ENCODE measurements at regions not wholly inside any gene's neighbourhood (a gene's known extent, or its start where the extent isn't known, plus 50 kb on each side); places are given as distances from the start of the nearest gene placed in this dataset.

GRCh38 chr3:67093305-67093704 is 95.2 kb downstream of the KBTBD8 start:
- H3K4me2 ChIP-seq (ENCODE audit: insufficient read depth in 1 of 2, low read depth in 2 of 2, low read length in 2 of 2) = no peak overlapping the region
- no peaks in the 10 kb centered on the region for H3K79me2 ChIP-seq (ENCODE audit: control insufficient read depth in 1 of 2, insufficient read depth in 2 of 2, low read length in 2 of 2)
- no peaks in the 10 kb centered on the region for H3K9me3 ChIP-seq (ENCODE audit: insufficient read depth in 2 of 2, low read depth in 1 of 2, low read length in 1 of 2)
- no peaks in the 10 kb centered on the region for H3K79me1 ChIP-seq (ENCODE audit: low read depth, low read length)
- ChIA-PET POLR2A (ENCODE audit: partially characterized antibody) (no interaction called here), CTCF (ENCODE audit: partially characterized antibody) (interaction anchor here (0.6 to 1.6 kb wide), 3 partner anchors 21 to 288 kb away, joined by 3 to 4 read pairs (median 3); no protein-coding TSS in a partner anchor)
- H3K23me2 ChIP-seq (ENCODE audit: low read depth, low read length) = no peaks in the 10 kb centered on the region
- H4K5ac ChIP-seq (ENCODE audit: insufficient read length, low read depth, low read length) = no peak overlapping the region
- H3K23ac ChIP-seq (ENCODE audit: insufficient read length) = no peak overlapping the region
- WGBS, 2 experiments (ENCODE audit: extremely low coverage in 1 of 2, insufficient coverage in 1 of 2, insufficient read length in 1 of 2, insufficient replicate concordance in 2 of 2, low coverage in 1 of 2, low lambda C conversion rate in 2 of 2, missing lambda C conversion rate in 1 of 2) = 88% methylated on average over 1 of the region's 1 CpG; no CpG with 5 or more reads in 1 of the 2 experiments
- no peak overlapping the region for H2BK5ac ChIP-seq (ENCODE audit: low read depth, low read length)
- H2BK120ac ChIP-seq (replicated peaks; ENCODE audit: low read depth, low read length) = no peak overlapping the region
- no peaks in the 10 kb centered on the region for H3K27me3 ChIP-seq (replicated peaks in 1 of 4; ENCODE audit: control insufficient read depth in 3 of 4, extremely low read depth in 1 of 4, insufficient read depth in 3 of 4, low read length in 3 of 4)
- FAIRE-seq (no peak), DNase-seq (ENCODE audit: low read depth in 1 of 2, low spot score in 2 of 2) (no peak)
- no peak overlapping the region for H2BK12ac ChIP-seq (ENCODE audit: low read depth, low read length)
- H3K27ac ChIP-seq (ENCODE audit: low read depth, low read length) = no peak overlapping the region
- H3K14ac ChIP-seq (ENCODE audit: insufficient read length) = no peak overlapping the region
- no peak overlapping the region for H4K8ac ChIP-seq (ENCODE audit: extremely low read depth, insufficient read depth, low read length)
- H3K4me3 ChIP-seq (ENCODE audit: extremely low read depth in 1 of 4, insufficient read depth in 2 of 4, low read depth in 3 of 4, low read length in 4 of 4) = no peak overlapping the region
- H3K36me3 ChIP-seq (ENCODE audit: control insufficient read depth in 2 of 4, insufficient read depth in 4 of 4, low read length in 3 of 4) = no peaks in the 10 kb centered on the region
- no peak overlapping the region for H2AK5ac ChIP-seq (ENCODE audit: low read depth, low read length)
- H3K18ac ChIP-seq (ENCODE audit: extremely low read depth, low read length) = no peak overlapping the region
- peaks cover 0 to 11% (median 0%) of the 10 kb centered on the region in 4 experiments; a peak in 1 of 7 replicates for H3K4me1 ChIP-seq (replicated peaks in 1 of 4; ENCODE audit: control insufficient read depth in 3 of 4, insufficient read depth in 4 of 4, low read length in 3 of 4)
- H2BK15ac ChIP-seq (ENCODE audit: low read length) = no peak overlapping the region
- no peak overlapping the region for H2AFZ ChIP-seq (ENCODE audit: low read length)
- no peak overlapping the region for H4K91ac ChIP-seq (replicated peaks; ENCODE audit: insufficient read length, low read length)
- H3K56ac ChIP-seq (replicated peaks; ENCODE audit: insufficient read length, low read depth, low read length) = no peak overlapping the region
- H3K4ac ChIP-seq (replicated peaks; ENCODE audit: insufficient read length, low read depth, low read length) = no peak overlapping the region
- no peaks in the 10 kb centered on the region for H4K20me1 ChIP-seq (replicated peaks in 1 of 2; ENCODE audit: control insufficient read depth in 1 of 2, insufficient read depth in 2 of 2, low read length in 2 of 2)
- H2BK20ac ChIP-seq (ENCODE audit: low read length) = no peak overlapping the region
- no peak overlapping the region for H3K9ac ChIP-seq (replicated peaks in 1 of 4; ENCODE audit: extremely low read depth in 1 of 4, low read depth in 3 of 4, low read length in 3 of 4)
- no peak for TF ChIP-seq RFX5 (IDR thresholded peaks at IDR 0.05; ENCODE audit: borderline replicate concordance, low read depth, low read length)
- TF ChIP-seq POU5F1 (IDR thresholded peaks at IDR 0.05; ENCODE audit: low read depth, low read length) = no peak
- TF ChIP-seq CTBP2 (IDR thresholded peaks at IDR 0.05; ENCODE audit: borderline replicate concordance, insufficient read depth, insufficient read length, low read length) = no peak
- no peak for TF ChIP-seq NANOG (IDR thresholded peaks at IDR 0.05; ENCODE audit: insufficient read depth, low read depth, low read length, poor library complexity, severe bottlenecking)
- no peak for TF ChIP-seq PHF8 (conservative IDR thresholded peaks at IDR 0.05; ENCODE audit: low read depth, low read length)
- no peak for TF ChIP-seq SIN3A (conservative IDR thresholded peaks at IDR 0.05 in 1 of 2, IDR thresholded peaks at IDR 0.05 in 1 of 2; ENCODE audit: low read depth in 1 of 2, low read length in 2 of 2)
- no peak for TF ChIP-seq KDM5A (IDR thresholded peaks at IDR 0.05; ENCODE audit: low read length)
- TF ChIP-seq EZH2 (IDR thresholded peaks at IDR 0.05; ENCODE audit: low read depth, low read length, severe bottlenecking) = no peak
- TF ChIP-seq SRF (IDR thresholded peaks at IDR 0.05; ENCODE audit: low read depth, low read length) = no peak
- TF ChIP-seq SIRT6 (IDR thresholded peaks at IDR 0.05; ENCODE audit: low read length) = no peak
- no peak for TF ChIP-seq KDM4A (IDR thresholded peaks at IDR 0.05; ENCODE audit: low read depth, low read length, severe bottlenecking)
- no peak for TF ChIP-seq RBBP5 (IDR thresholded peaks at IDR 0.05; ENCODE audit: borderline replicate concordance, low read depth, low read length)
- no peak for TF ChIP-seq CBX5 (IDR thresholded peaks at IDR 0.05; ENCODE audit: low read depth, low read length)

Measured in H1 (cell line).